RWPE2 (cell line): ENCODE measurements at regions not wholly inside any gene's neighbourhood (a gene's known extent, or its start where the extent isn't known, plus 50 kb on each side); places are given as distances from the start of the nearest gene placed in this dataset.
"Not testable (repeated sequence)": the region's sequence is repeated elsewhere in the genome, so short reads cannot be mapped to it uniquely, and the experiment has no call there.

Source experiments
- ATAC-seq: fragments of 200-7000 bp; cut with Tn5 transposase; 3 replicates; pipeline ENCODE4 v1.9.1; 2021; ENCODE audit warnings: low read depth
- DNase-seq: peaks from one replicate; pipeline ENCODE4 v3.0.0-alpha.2; 2020; ENCODE audit warnings: low spot score
- H3K27ac ChIP-seq: fragments of 450-650 bp; 2 replicates; pipeline ENCODE4 v1.5.1; 2017; ENCODE audit warnings: mild to moderate bottlenecking; ENCODE audit not compliant: poor library complexity, severe bottlenecking
- H3K27me3 ChIP-seq: fragments of 250-450 bp; sonication (Bioruptor Pico); 2 replicates; pipeline ENCODE4 v1.5.1; 2021; ENCODE audit warnings: mild to moderate bottlenecking, moderate library complexity; ENCODE audit not compliant: insufficient read depth, poor library complexity, severe bottlenecking
- H3K36me3 ChIP-seq: fragments of 250-450 bp; sonication (Bioruptor Pico); 2 replicates; pipeline ENCODE4 v1.5.1; 2020; ENCODE audit warnings: low read depth, mild to moderate bottlenecking, moderate library complexity
- H3K4me1 ChIP-seq: fragments of 250-450 bp; sonication (Bioruptor Pico); 2 replicates; pipeline ENCODE4 v1.5.1; 2021; ENCODE audit warnings: mild to moderate bottlenecking, moderate library complexity; ENCODE audit not compliant: insufficient read depth, poor library complexity, severe bottlenecking
- H3K4me3 ChIP-seq: fragments of 250-450 bp; sonication (Bioruptor Pico); 2 replicates; pipeline ENCODE4 v1.5.1; 2021; ENCODE audit warnings: mild to moderate bottlenecking, moderate library complexity; ENCODE audit not compliant: severe bottlenecking
- H3K9me3 ChIP-seq: fragments of 250-450 bp; sonication (Bioruptor Pico); 2 replicates; pipeline ENCODE4 v1.5.1; 2021; ENCODE audit warnings: mild to moderate bottlenecking, moderate library complexity; ENCODE audit not compliant: severe bottlenecking
- TF ChIP-seq, protein P1 (sequence below): fragments of 450-650 bp; IDR thresholded peaks from one replicate; pipeline ENCODE4 v1.5.1; 2017; ENCODE audit warnings: mild to moderate bottlenecking, moderate library complexity; ENCODE audit not compliant: poor library complexity, severe bottlenecking

DNA sequence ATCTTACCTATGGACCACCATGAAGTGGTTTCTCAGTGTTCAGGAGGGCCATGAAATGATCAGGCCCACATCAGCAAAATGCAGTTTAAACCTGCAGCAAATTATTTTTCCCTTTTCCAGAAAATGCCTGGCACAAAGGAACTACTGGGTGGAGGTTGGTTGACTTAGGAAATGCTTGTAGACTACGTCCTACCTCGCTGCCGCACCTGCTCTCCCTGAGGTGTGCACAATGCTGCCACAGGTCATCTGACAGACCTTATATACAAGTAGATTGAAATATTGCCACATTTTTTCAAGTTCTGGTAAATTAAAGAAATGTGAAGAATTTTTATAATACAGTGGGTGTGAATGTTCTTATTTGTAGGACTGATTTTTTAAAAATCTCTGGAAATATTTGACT, 166.7 kb upstream of the PDE4B start:
- no peaks in the 10 kb centered on the region for H3K4me1 ChIP-seq
- no peaks in the 10 kb centered on the region for H3K27me3 ChIP-seq
- H3K36me3 ChIP-seq, result no peaks in the 10 kb centered on the region
- ATAC-seq (no peak), DNase-seq (no peak)
- no peak overlapping the region for H3K27ac ChIP-seq
- H3K4me3 ChIP-seq, result no peak overlapping the region
- no peaks in the 10 kb centered on the region for H3K9me3 ChIP-seq
- TF ChIP-seq, protein P1, sequence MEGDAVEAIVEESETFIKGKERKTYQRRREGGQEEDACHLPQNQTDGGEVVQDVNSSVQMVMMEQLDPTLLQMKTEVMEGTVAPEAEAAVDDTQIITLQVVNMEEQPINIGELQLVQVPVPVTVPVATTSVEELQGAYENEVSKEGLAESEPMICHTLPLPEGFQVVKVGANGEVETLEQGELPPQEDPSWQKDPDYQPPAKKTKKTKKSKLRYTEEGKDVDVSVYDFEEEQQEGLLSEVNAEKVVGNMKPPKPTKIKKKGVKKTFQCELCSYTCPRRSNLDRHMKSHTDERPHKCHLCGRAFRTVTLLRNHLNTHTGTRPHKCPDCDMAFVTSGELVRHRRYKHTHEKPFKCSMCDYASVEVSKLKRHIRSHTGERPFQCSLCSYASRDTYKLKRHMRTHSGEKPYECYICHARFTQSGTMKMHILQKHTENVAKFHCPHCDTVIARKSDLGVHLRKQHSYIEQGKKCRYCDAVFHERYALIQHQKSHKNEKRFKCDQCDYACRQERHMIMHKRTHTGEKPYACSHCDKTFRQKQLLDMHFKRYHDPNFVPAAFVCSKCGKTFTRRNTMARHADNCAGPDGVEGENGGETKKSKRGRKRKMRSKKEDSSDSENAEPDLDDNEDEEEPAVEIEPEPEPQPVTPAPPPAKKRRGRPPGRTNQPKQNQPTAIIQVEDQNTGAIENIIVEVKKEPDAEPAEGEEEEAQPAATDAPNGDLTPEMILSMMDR, result no peak

DNA sequence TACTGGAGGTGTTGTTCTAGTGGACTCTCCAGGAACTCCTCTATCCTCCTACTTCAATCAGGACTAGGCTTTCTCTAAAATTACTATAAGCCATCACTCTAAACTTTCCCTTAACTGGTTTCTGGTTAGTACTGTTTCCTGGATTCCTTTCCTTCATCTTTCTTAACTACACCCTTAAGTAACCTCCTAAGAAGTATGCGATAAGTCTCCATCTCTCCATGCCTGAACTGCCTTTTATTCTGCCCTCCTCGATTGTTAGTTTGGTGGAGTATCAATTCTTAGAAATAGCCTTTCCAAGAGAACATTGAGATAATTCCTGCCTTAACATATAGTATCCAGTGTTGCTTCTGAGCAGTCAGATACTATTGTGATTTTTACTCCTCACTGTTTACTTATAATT, 162.9 kb upstream of the PDE4B start:
- Histone ChIP-seq H3K27me3 (no peaks in the 10 kb centered on the region), H3K27ac (no peak overlapping the region), H3K4me3 (no peak overlapping the region), H3K4me1 (no peaks in the 10 kb centered on the region), H3K9me3 (no peaks in the 10 kb centered on the region), H3K36me3 (no peaks in the 10 kb centered on the region)
- TF ChIP-seq, protein P1, result no peak
- DNase-seq (no peak), ATAC-seq (no peak)

DNA sequence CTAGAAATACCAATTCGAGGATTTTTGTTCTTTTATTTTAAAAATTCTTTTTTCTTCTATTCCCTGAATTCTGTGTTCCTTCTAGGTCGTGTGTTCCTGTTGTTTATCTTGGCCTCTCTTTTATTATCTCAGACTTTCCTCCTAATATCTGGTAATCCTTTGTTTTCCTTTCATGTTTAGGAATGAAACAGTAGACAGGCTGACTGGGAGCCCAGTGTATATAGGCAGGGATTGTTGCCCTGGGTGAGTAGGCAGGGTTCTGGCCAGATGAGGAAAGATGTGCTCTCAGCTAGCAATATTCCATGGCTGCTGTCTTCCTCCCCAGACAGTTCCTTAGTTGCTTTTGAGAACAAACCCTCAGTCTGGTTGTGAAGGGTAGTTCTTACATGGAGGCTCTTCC, 161.8 kb upstream of the PDE4B start:
- H3K9me3 ChIP-seq, result no peaks in the 10 kb centered on the region

DNA sequence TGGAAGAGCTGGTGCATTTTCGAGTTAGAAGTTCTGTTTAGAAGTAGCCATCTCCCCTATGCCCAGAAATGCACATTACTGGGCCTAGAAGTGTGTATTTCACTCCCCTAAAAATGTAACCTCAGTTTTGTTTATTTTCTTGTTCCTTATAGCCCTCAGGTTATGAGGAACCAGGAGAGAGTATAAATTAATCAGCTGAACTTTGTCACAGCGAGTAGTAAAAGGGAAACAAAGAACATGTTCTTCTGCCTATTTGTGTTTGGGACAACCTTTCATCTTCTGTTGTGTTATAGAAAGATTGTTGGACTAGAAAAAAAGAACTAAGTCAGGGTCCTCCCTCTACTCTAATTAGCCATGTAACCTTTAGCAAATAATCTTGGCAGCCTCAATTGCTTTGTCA, 160.5 kb upstream of the PDE4B start:
- no peak overlapping the region for H3K4me3 ChIP-seq
- no peak overlapping the region for H3K27ac ChIP-seq
- H3K27me3 ChIP-seq, result no peaks in the 10 kb centered on the region
- H3K9me3 ChIP-seq, result no peaks in the 10 kb centered on the region
- no peaks in the 10 kb centered on the region for H3K36me3 ChIP-seq
- no peak for DNase-seq
- no peaks in the 10 kb centered on the region for H3K4me1 ChIP-seq
- TF ChIP-seq, protein P1, result no peak
- no peak for ATAC-seq

More for the DNA sequence above, 161.8 kb upstream of the PDE4B start:
- ATAC-seq (no peak), DNase-seq (no peak)
- Histone ChIP-seq H3K27me3 (no peaks in the 10 kb centered on the region), H3K36me3 (no peaks in the 10 kb centered on the region), H3K27ac (no peak overlapping the region), H3K4me3 (no peak overlapping the region), H3K4me1 (no peaks in the 10 kb centered on the region)
- TF ChIP-seq, protein P1, result no peak

DNA sequence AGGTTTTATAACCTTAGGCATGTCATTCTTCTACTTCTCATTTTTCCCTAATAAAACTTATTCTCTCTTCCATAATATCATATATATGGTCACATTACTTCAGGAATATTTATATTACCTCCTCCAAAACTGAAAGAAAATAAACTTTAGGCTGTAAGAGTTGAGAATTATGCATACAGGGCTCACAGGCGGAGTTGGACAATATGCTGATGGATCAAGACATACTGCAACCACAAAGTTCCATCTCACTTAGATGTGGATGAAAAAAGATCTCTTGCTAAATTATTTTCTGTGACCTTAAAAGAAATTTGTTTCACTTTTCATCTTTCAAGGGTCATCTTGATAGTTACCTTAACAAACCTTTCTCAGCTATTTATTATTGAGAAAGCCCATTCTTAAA, 152.6 kb upstream of the PDE4B start:
- ATAC-seq, result no peak
- Histone ChIP-seq H3K27me3 (peaks cover 12% of the 10 kb centered on the region), H3K9me3 (no peaks in the 10 kb centered on the region), H3K27ac (no peak overlapping the region), H3K4me1 (no peaks in the 10 kb centered on the region), H3K4me3 (no peak overlapping the region), H3K36me3 (no peaks in the 10 kb centered on the region)
- TF ChIP-seq, protein P1, result no peak
- no peak for DNase-seq

DNA sequence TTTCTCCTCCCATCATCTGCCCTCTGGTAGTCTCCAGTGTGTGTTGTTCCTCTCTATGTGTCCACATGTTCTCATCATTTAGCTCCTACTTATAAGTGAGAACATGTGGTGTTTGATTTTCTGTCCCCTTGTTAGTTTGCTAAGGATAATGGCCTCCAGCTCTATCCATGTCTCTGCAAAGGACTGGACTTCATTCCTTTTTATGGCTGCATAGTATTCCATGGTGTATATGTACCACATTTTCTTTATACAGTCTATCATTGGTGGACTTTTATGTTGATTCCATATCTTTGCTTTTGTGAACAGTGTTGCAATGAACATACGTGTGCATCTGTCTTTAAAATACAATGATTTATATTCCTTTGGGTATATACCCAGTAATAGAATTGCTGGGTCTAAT, 143.5 kb upstream of the PDE4B start:
- not testable (repeated sequence) for H3K27me3 ChIP-seq, H3K4me1 ChIP-seq, H3K9me3 ChIP-seq, H3K27ac ChIP-seq, H3K4me3 ChIP-seq, DNase-seq, ATAC-seq, H3K36me3 ChIP-seq
